Gastrocnemius medialis (tissue), 4 donors: ENCODE measurements at regions not wholly inside any gene's neighbourhood (a gene's known extent, or its start where the extent isn't known, plus 50 kb on each side); places are given as distances from the start of the nearest gene placed in this dataset.

Experiments
- POLR2A ChIP-seq, 2 donors: fragments of 450-650 bp; IDR thresholded peaks; one replicate each; pipeline ENCODE4 v1.6.1; 2017; ENCODE audit warnings: antibody characterized with exemption in 2 of 2, mild to moderate bottlenecking in 2 of 2, moderate library complexity in 2 of 2
- TF ChIP-seq, protein P1 (sequence below), 5 experiments: fragments of 450-650 bp in 3 of 5; fragments of 200-600 bp in 2 of 5; sonication (generic) in 2 of 5; IDR thresholded peaks in 4 of 5; conservative IDR thresholded peaks in 1 of 5; 1 replicate in 4 of 5; 2 replicates in 1 of 5; pipeline ENCODE4 v1.5.1; 2016 to 2019; ENCODE audit warnings: antibody characterized with exemption in 5 of 5, mild to moderate bottlenecking in 3 of 5, moderate library complexity in 3 of 5

DNA sequence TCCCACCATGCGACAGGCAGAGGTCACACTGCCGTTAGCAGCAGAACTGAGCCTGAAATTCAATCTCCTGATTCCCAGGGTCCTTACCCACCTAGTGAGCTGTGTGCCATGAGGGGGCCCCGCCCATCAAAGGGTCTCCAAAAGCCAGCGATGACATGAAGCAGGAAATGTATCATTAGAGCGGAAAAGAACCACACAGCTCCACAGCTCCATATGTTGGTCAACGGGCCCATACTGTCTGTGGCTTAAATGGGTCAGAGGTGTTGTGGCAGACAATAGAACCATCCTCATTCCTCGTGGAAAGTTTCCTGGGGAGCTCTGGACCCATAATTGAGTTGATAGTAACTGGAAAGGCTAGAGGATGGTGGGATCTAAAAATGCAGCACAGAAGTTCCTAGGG lies 68.1 kb upstream of the PODXL start:
- no peak for TF ChIP-seq POLR2A (IDR thresholded peaks at IDR 0.05)
- TF ChIP-seq, protein P1, sequence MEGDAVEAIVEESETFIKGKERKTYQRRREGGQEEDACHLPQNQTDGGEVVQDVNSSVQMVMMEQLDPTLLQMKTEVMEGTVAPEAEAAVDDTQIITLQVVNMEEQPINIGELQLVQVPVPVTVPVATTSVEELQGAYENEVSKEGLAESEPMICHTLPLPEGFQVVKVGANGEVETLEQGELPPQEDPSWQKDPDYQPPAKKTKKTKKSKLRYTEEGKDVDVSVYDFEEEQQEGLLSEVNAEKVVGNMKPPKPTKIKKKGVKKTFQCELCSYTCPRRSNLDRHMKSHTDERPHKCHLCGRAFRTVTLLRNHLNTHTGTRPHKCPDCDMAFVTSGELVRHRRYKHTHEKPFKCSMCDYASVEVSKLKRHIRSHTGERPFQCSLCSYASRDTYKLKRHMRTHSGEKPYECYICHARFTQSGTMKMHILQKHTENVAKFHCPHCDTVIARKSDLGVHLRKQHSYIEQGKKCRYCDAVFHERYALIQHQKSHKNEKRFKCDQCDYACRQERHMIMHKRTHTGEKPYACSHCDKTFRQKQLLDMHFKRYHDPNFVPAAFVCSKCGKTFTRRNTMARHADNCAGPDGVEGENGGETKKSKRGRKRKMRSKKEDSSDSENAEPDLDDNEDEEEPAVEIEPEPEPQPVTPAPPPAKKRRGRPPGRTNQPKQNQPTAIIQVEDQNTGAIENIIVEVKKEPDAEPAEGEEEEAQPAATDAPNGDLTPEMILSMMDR (IDR thresholded peaks at IDR 0.05 in 4 of 5, conservative IDR thresholded peaks at IDR 0.05 in 1 of 5), result no peak
